GM19328 (cell line): ENCODE measurements at regions not wholly inside any gene's neighbourhood (a gene's known extent, or its start where the extent isn't known, plus 50 kb on each side); places are given as distances from the start of the nearest gene placed in this dataset.

Source experiments
- ATAC-seq: cut with Tn5 transposase; IDR thresholded peaks from one replicate; pipeline ENCODE4 v1.9.1; 2021; ENCODE audit warnings: mild to moderate bottlenecking, moderate library complexity; ENCODE audit not compliant: unreplicated experiment

- ATAC-seq: no peak
Measured at GRCh38 chr5:97834561-97834960, 651.5 kb upstream of the RIOK2 start.

- no peak for ATAC-seq
Measured at GRCh38 chr5:97835112-97835511, 652.1 kb upstream of the RIOK2 start.

- no peak for ATAC-seq
Measured at GRCh38 chr5:97836816-97837215, 653.8 kb upstream of the RIOK2 start.

- ATAC-seq: peak; percentile 72
Measured at GRCh38 chr5:97838214-97838613, 655.2 kb upstream of the RIOK2 start.

- ATAC-seq: no peak
Measured at GRCh38 chr5:97839341-97840086, 656.5 kb upstream of the RIOK2 start.

- ATAC-seq: no peak
Measured at GRCh38 chr5:97840643-97841042, 657.6 kb upstream of the RIOK2 start.

- ATAC-seq: no peak
Measured at GRCh38 chr5:97842687-97843086, 659.6 kb upstream of the RIOK2 start.

GRCh38 chr5:97844797-97845196 is 661.8 kb upstream of the RIOK2 start:
- no peak for ATAC-seq

- no peak for ATAC-seq
Measured at GRCh38 chr5:97846643-97847042, 663.6 kb upstream of the RIOK2 start.

- no peak for ATAC-seq
Measured at GRCh38 chr5:97847920-97848631, 665.0 kb upstream of the RIOK2 start.

GRCh38 chr5:97851036-97851435 is 668.0 kb upstream of the RIOK2 start:
- no peak for ATAC-seq

- ATAC-seq: no peak
Measured at GRCh38 chr5:97854871-97855762, 672.1 kb upstream of the RIOK2 start.

- no peak for ATAC-seq
Measured at GRCh38 chr5:97874491-97874890, 691.4 kb upstream of the RIOK2 start.

- no peak for ATAC-seq
Measured at GRCh38 chr5:97876272-97876671, 693.2 kb upstream of the RIOK2 start.

- no peak for ATAC-seq
Measured at GRCh38 chr5:97877588-97877987, 694.5 kb upstream of the RIOK2 start.

- ATAC-seq: peak; percentile 84
Measured at GRCh38 chr5:97888439-97888838, 705.4 kb upstream of the RIOK2 start.

- ATAC-seq: no peak
Measured at GRCh38 chr5:97891971-97892370, 708.9 kb upstream of the RIOK2 start.

- ATAC-seq: no peak
Measured at GRCh38 chr5:97903742-97904141, 720.7 kb upstream of the RIOK2 start.

- no peak for ATAC-seq
Measured at GRCh38 chr5:97906135-97906534, 723.1 kb upstream of the RIOK2 start.

- no peak for ATAC-seq
Measured at GRCh38 chr5:97907646-97908400, 724.8 kb upstream of the RIOK2 start.

- no peak for ATAC-seq
Measured at GRCh38 chr5:97909541-97909940, 726.5 kb upstream of the RIOK2 start.
